GM10266 (cell line): ENCODE measurements at regions not wholly inside any gene's neighbourhood (a gene's known extent, or its start where the extent isn't known, plus 50 kb on each side); places are given as distances from the start of the nearest gene placed in this dataset.

ENCODE experiments used
- DNase-seq: peaks from one replicate; pipeline ENCODE4 v3.0.0; 2012; ENCODE audit errors: extremely low spot score
- CTCF ChIP-seq: IDR thresholded peaks from 2 replicates; pipeline ENCODE4 v1.5.1; 2012; ENCODE audit warnings: mild to moderate bottlenecking, low read depth; ENCODE audit not compliant: control insufficient read depth, insufficient read depth; ENCODE audit errors: missing control alignments

GRCh38 chr17:77491921-77492445, 351.2 kb downstream of the SEC14L1 start:
- DNase-seq, result no peak

GRCh38 chr17:77492446-77493237, 351.9 kb downstream of the SEC14L1 start:
- no peak for DNase-seq
- TF ChIP-seq CTCF, result no peak

More at GRCh38 chr17:77491921-77492445, 351.2 kb downstream of the SEC14L1 start:
- TF ChIP-seq CTCF, result no peak

- DNase-seq, result no peak
- no peak for TF ChIP-seq CTCF
These were observed 352.6 kb downstream of the SEC14L1 start for GRCh38 chr17:77493238-77493820.

- no peak for DNase-seq
- TF ChIP-seq CTCF, result no peak
These were observed 353.3 kb downstream of the SEC14L1 start for GRCh38 chr17:77493901-77494663.

GRCh38 chr17:77494664-77495435, 354.1 kb downstream of the SEC14L1 start:
- TF ChIP-seq CTCF, result peak; percentile 94
- DNase-seq, result peak; percentile 87

- no peak for TF ChIP-seq CTCF
- no peak for DNase-seq
These were observed 354.8 kb downstream of the SEC14L1 start for GRCh38 chr17:77495575-77495974.
